Activated T-cell treated with anti-CD3 and anti-CD28 coated beads, Interleukin-2, amount 50 U/mL, for 48 hours (primary cell): ENCODE measurements at regions not wholly inside any gene's neighbourhood (a gene's known extent, or its start where the extent isn't known, plus 50 kb on each side); places are given as distances from the start of the nearest gene placed in this dataset.

Experiments
- DNase-seq, 2 experiments: peaks; one replicate each; pipeline ENCODE4 v3.0.0-alpha.2; 2020

GRCh38 chr14:104521816-104522745, 57.5 kb upstream of the C14orf180 start:
- DNase-seq, result no peak

GRCh38 chr14:104522926-104523545, 56.5 kb upstream of the C14orf180 start:
- no peak for DNase-seq

- no peak for DNase-seq
Measured at GRCh38 chr14:104523546-104523935, 56.0 kb upstream of the C14orf180 start.

GRCh38 chr14:104524726-104525125, 54.8 kb upstream of the C14orf180 start:
- no peak for DNase-seq

GRCh38 chr14:104526723-104527645, 52.6 kb upstream of the C14orf180 start:
- no peak for DNase-seq

- no peak for DNase-seq
Measured at GRCh38 chr14:104527857-104528459, 51.6 kb upstream of the C14orf180 start.

GRCh38 chr14:104528496-104528895, 51.1 kb upstream of the C14orf180 start:
- DNase-seq, result no peak
